K562 (cell line): ENCODE measurements at regions not wholly inside any gene's neighbourhood (a gene's known extent, or its start where the extent isn't known, plus 50 kb on each side); places are given as distances from the start of the nearest gene placed in this dataset.

Experiments used
- ATAC-seq: fragments of 200-7000 bp; cut with Tn5 transposase; 3 replicates; pipeline ENCODE4 v1.9.1; 2020; ENCODE audit warnings: moderate library complexity
- BruUV-seq: library from RNA; stranded (reverse); fragments of 400-500 nt; replicated peaks from 2 replicates; lab custom pipeline; 2021; lab: Mats Ljungman, UMichigan
- CTCF ChIA-PET: fragments of 300-600 bp; formaldehyde crosslinking; extraction: SDS; loops from one replicate; lab custom pipeline; 2021; ENCODE audit warnings: low intra/inter-chr PET ratio; lab: Yijun Ruan, JAX
- POLR2A ChIA-PET: fragments of 300-600, 350-650 bp; sonication (Branson Sonifier 250); formaldehyde crosslinking; extraction: SDS; loops from one replicate; lab custom pipeline; 2021; ENCODE audit warnings: antibody characterized with exemption, inconsistent platforms; lab: Yijun Ruan, JAX
- DNase-seq, 4 experiments: peaks; one replicate each; pipeline versions ENCODE4 v3.0.0 to v3.0.0-alpha.2; 2011 to 2018; ENCODE audit warnings: low spot score in 3 of 4, mixed read lengths in 3 of 4; ENCODE audit errors: extremely low read depth in 1 of 4
- FAIRE-seq: peaks from 2 replicates; lab custom pipeline; 2011; peaks lifted over from hg19 to GRCh38; lab: Jason Lieb, UNC
- H2AFZ ChIP-seq: 2 replicates; pipeline ENCODE4 v1.6.0; 2011; ENCODE audit warnings: low read depth, low read length, control low read depth, inconsistent platforms
- H3K27ac ChIP-seq: fragments of 200-600 bp; 3 replicates; pipeline ENCODE4 v1.8.0; 2011; ENCODE audit warnings: low read depth, mild to moderate bottlenecking, control low read depth, inconsistent platforms, low read length, moderate library complexity, mixed read lengths; ENCODE audit errors: extremely low read depth
- H3K27me3 ChIP-seq, 2 experiments: fragments of 300-600 bp in 1 of 2; 2 replicates in 1 of 2; 3 replicates in 1 of 2; pipeline versions ENCODE4 v1.6.0 to v1.8.0; 2011; ENCODE audit warnings: inconsistent platforms in 2 of 2, low read length in 2 of 2, mild to moderate bottlenecking in 1 of 2, mixed read lengths in 1 of 2, moderate library complexity in 1 of 2; ENCODE audit not compliant: control insufficient read depth in 2 of 2, insufficient read depth in 2 of 2
- H3K36me3 ChIP-seq: fragments of 300-600 bp; 3 replicates; pipeline ENCODE4 v1.8.0; 2011; ENCODE audit warnings: mild to moderate bottlenecking, low read length, inconsistent platforms; ENCODE audit not compliant: control insufficient read depth, insufficient read depth
- H3K4me1 ChIP-seq, 2 experiments: fragments of 200-600 bp in 1 of 2; replicated peaks in 1 of 2; 2 replicates in 1 of 2; 3 replicates in 1 of 2; pipeline versions ENCODE4 v1.5.1 to v1.8.0; 2011; ENCODE audit warnings: inconsistent platforms in 2 of 2, low read length in 2 of 2, mild to moderate bottlenecking in 1 of 2, mixed read lengths in 1 of 2, moderate library complexity in 1 of 2; ENCODE audit not compliant: control insufficient read depth in 2 of 2, insufficient read depth in 2 of 2
- H3K4me2 ChIP-seq: 2 replicates; pipeline ENCODE4 v1.6.1; 2011; ENCODE audit warnings: low read length, control low read depth, inconsistent platforms, mixed read lengths; ENCODE audit not compliant: insufficient read depth
- H3K4me3 ChIP-seq: fragments of 200-600 bp; sonication (generic), shearing (Covaris generic); 2 replicates; pipeline ENCODE4 v1.5.1; 2016; ENCODE audit warnings: control low read depth, inconsistent platforms
- H3K79me2 ChIP-seq: fragments of 200-600 bp; 3 replicates; pipeline ENCODE4 v1.8.0; 2011; ENCODE audit warnings: low read length, inconsistent platforms; ENCODE audit not compliant: control insufficient read depth, insufficient read depth
- H3K9ac ChIP-seq, 2 experiments: 2 replicates each; pipeline versions ENCODE4 v1.6.0 to v1.6.1; 2011; ENCODE audit warnings: low read depth in 2 of 2, low read length in 2 of 2, control low read depth in 1 of 2, inconsistent platforms in 1 of 2, mild to moderate bottlenecking in 1 of 2, mixed read lengths in 1 of 2; ENCODE audit not compliant: insufficient read depth in 1 of 2
- H3K9me1 ChIP-seq: one replicate; pipeline ENCODE4 v1.6.0; 2011; ENCODE audit warnings: inconsistent platforms, mild to moderate bottlenecking, low read length, moderate library complexity; ENCODE audit not compliant: control insufficient read depth, insufficient read depth
- H3K9me3 ChIP-seq: replicated peaks from 2 replicates; pipeline ENCODE4 v1.5.1; 2011; ENCODE audit warnings: low read depth, low read length, inconsistent platforms; ENCODE audit not compliant: control insufficient read depth, insufficient read depth
- H4K20me1 ChIP-seq: replicated peaks from 2 replicates; pipeline ENCODE4 v1.6.1; 2011; ENCODE audit warnings: low read length, inconsistent platforms, mixed read lengths; ENCODE audit not compliant: control insufficient read depth, insufficient read depth
- E2F1 ChIP-seq: sonication (generic); formaldehyde crosslinking; IDR thresholded peaks from 2 replicates; pipeline ENCODE4 v1.8.1; 2023; ENCODE audit warnings: mild to moderate bottlenecking, missing genetic modification reagents, moderate library complexity
- ELF1 ChIP-seq: fragments of 200-800 bp; sonication (Bioruptor generic); IDR thresholded peaks from 2 replicates; pipeline ENCODE4 v1.6.1; 2016; ENCODE audit warnings: missing genetic modification characterization, missing compliant biosample characterization
- EP400 ChIP-seq: fragments of 450-650 bp; IDR thresholded peaks from 2 replicates; pipeline ENCODE4 v1.6.1; 2017; ENCODE audit warnings: antibody characterized with exemption, mild to moderate bottlenecking, moderate library complexity
- ERF ChIP-seq: fragments of 450-650 bp; formaldehyde crosslinking; IDR thresholded peaks from 2 replicates; pipeline ENCODE4 v1.4.0; 2020; ENCODE audit warnings: mild to moderate bottlenecking, mixed read lengths
- ESRRA ChIP-seq: fragments of 450-650 bp; IDR thresholded peaks from 2 replicates; pipeline ENCODE4 v1.6.1; 2014; ENCODE audit warnings: low read depth, mild to moderate bottlenecking, moderate library complexity, borderline replicate concordance
- FUS ChIP-seq: fragments of 200-400 bp; formaldehyde crosslinking; optimal IDR thresholded peaks from 2 replicates; pipeline ENCODE3; 2017; ENCODE audit warnings: low read depth, low read length
- MYBL2 ChIP-seq, 2 experiments: fragments of 450-650 bp in 1 of 2; sonication (generic) in 1 of 2; formaldehyde crosslinking in 1 of 2; IDR thresholded peaks; 2 replicates each; pipeline versions ENCODE4 v1.6.1 to v1.8.1; 2017 to 2022; ENCODE audit warnings: borderline replicate concordance in 1 of 2, inconsistent platforms in 1 of 2, low read depth in 1 of 2, mild to moderate bottlenecking in 1 of 2, missing genetic modification reagents in 1 of 2, moderate library complexity in 1 of 2
- NCOA1 ChIP-seq: fragments of 450-650 bp; IDR thresholded peaks from 2 replicates; pipeline ENCODE4 v1.6.1; 2016; ENCODE audit warnings: low read depth
- NCOA6 ChIP-seq: fragments of 450-650 bp; IDR thresholded peaks from 2 replicates; pipeline ENCODE4 v1.6.1; 2017; ENCODE audit warnings: mild to moderate bottlenecking
- POLR2G ChIP-seq: fragments of 200-400 bp; formaldehyde crosslinking; IDR thresholded peaks from 2 replicates; pipeline ENCODE4 v1.6.1; 2017; ENCODE audit warnings: low read depth, mild to moderate bottlenecking, antibody characterized with exemption, low read length, moderate library complexity
- POLR3A ChIP-seq: IDR thresholded peaks from 2 replicates; pipeline ENCODE4 v1.6.1; 2011; ENCODE audit warnings: borderline replicate concordance, mild to moderate bottlenecking, moderate library complexity; ENCODE audit not compliant: insufficient read length, insufficient read depth; ENCODE audit errors: extremely low read depth
- RFX1 ChIP-seq: fragments of 450-650 bp; IDR thresholded peaks from 2 replicates; pipeline ENCODE4 v1.6.1; 2016; ENCODE audit warnings: mild to moderate bottlenecking, moderate library complexity
- SIN3A ChIP-seq, 2 experiments: fragments of 150-350 bp in 1 of 2; IDR thresholded peaks; 2 replicates each; pipeline ENCODE4 v1.6.1; 2011 to 2016; ENCODE audit warnings: borderline replicate concordance in 2 of 2, low read depth in 2 of 2, low read length in 2 of 2, mild to moderate bottlenecking in 2 of 2, moderate library complexity in 2 of 2; ENCODE audit not compliant: control insufficient read depth in 1 of 2
- THRB ChIP-seq: fragments of 450-650 bp; formaldehyde crosslinking; conservative IDR thresholded peaks from 2 replicates; pipeline ENCODE4 v1.4.0; 2022; ENCODE audit warnings: mild to moderate bottlenecking, missing genetic modification characterization
- USF2 ChIP-seq: sonication (generic); formaldehyde crosslinking; IDR thresholded peaks from 2 replicates; pipeline ENCODE4 v1.5.0; 2020; ENCODE audit warnings: missing genetic modification reagents
- ZNF384 ChIP-seq: IDR thresholded peaks from 2 replicates; pipeline ENCODE4 v1.6.1; 2012; ENCODE audit warnings: low read depth, low read length, improper control_type of control experiment
- WGBS: fragments of 100-300 bp; shearing (Covaris generic); methylation state at CpG from one replicate; pipeline ENCODE4 v1.1.6; 2016; ENCODE audit warnings: low coverage, mixed read lengths; ENCODE audit not compliant: insufficient coverage; ENCODE audit errors: missing lambda C conversion rate; 5-methylcytosine and 5-hydroxymethylcytosine counted together
- in situ Hi-C: fragments of 300-500 bp; cut with MboI; formaldehyde crosslinking; loops from 4 replicates; pipeline ENCODE4 v1.15.0; 2018; ENCODE audit warnings: inconsistent platforms, mixed read lengths
- intact Hi-C: fragments of 100-400 bp; cut with micrococcal nuclease; formaldehyde crosslinking; loops from 2 replicates; pipeline ENCODE4 v1.14.2; 2022

GRCh38 chr3:86239946-86240345, 751.0 kb downstream of the VGLL3 start (continued):
- TF ChIP-seq THRB (CRISPR knock-in tag) (no peak), POLR2G (no peak), EP400 (no peak)

GRCh38 chr3:86234506-86235254, 756.3 kb downstream of the VGLL3 start:
- FAIRE-seq, result no peak
- 0% methylated on average over 5 of the region's 5 CpGs for WGBS

More at GRCh38 chr3:86234506-86235254, 756.3 kb downstream of the VGLL3 start:
- Histone ChIP-seq H3K36me3 (no peaks in the 10 kb centered on the region), H3K4me3 (no peak overlapping the region), H3K4me1 (no peaks in the 10 kb centered on the region), H3K27ac (no peak overlapping the region), H3K4me2 (no peak overlapping the region), H3K27me3 (no peaks in the 10 kb centered on the region), H3K9me3 (no peaks in the 10 kb centered on the region), H2AFZ (no peak overlapping the region), H3K9ac (no peak overlapping the region), H3K9me1 (no peaks in the 10 kb centered on the region), H3K79me2 (no peaks in the 10 kb centered on the region), H4K20me1 (no peaks in the 10 kb centered on the region)
- ChIA-PET CTCF (no interaction called here), POLR2A (no interaction called here)
- no TSS peak for BruUV-seq
- TF ChIP-seq ZNF384 (no peak), NCOA1 (no peak), POLR3A (no peak), RFX1 (no peak), NCOA6 (no peak), USF2 (CRISPR knock-in tag) (no peak), E2F1 (CRISPR knock-in tag) (no peak), ESRRA (no peak), ERF (CRISPR knock-in tag) (no peak), MYBL2 (IDR thresholded peaks at IDR 0.05; ENCODE audit: low read depth) (no peak), MYBL2 (CRISPR knock-in tag; IDR thresholded peaks at IDR 0.05; ENCODE audit: borderline replicate concordance) (no peak), ELF1 (no peak), SIN3A (IDR thresholded peaks at IDR 0.05; ENCODE audit: borderline replicate concordance in 2 of 2, control insufficient read depth in 1 of 2, low read depth in 2 of 2, low read length in 2 of 2) (no peak), FUS (no peak)
- intact Hi-C loops (no loop called here), in situ Hi-C loops (no loop called here)
- DNase-seq (no peak), ATAC-seq (no peak)
